Keratinocyte (primary cell): ENCODE measurements at regions not wholly inside any gene's neighbourhood (a gene's known extent, or its start where the extent isn't known, plus 50 kb on each side); places are given as distances from the start of the nearest gene placed in this dataset.

ENCODE experiments used
- DNase-seq: peaks from one replicate; pipeline ENCODE4 v3.0.0-alpha.2; 2011; ENCODE audit warnings: low read depth, missing footprints, low spot score
- FAIRE-seq: peaks from 2 replicates; lab custom pipeline; 2011; peaks lifted over from hg19 to GRCh38; lab: Jason Lieb, UNC
- H2AFZ ChIP-seq: 2 replicates; pipeline ENCODE4 v1.6.0; 2012; ENCODE audit warnings: low read length, control low read depth, inconsistent platforms; ENCODE audit not compliant: control insufficient read depth
- H3K27ac ChIP-seq: 2 replicates; pipeline ENCODE4 v1.5.1; 2011; ENCODE audit warnings: low read length; ENCODE audit not compliant: control insufficient read depth, insufficient read depth
- H3K27me3 ChIP-seq: 3 replicates; pipeline ENCODE4 v1.6.0; 2011; ENCODE audit warnings: low read length; ENCODE audit not compliant: control insufficient read depth, insufficient read depth; ENCODE audit errors: extremely low read depth
- H3K36me3 ChIP-seq, 2 experiments: 2 replicates in 1 of 2; 3 replicates in 1 of 2; pipeline ENCODE4 v1.5.1; 2011; ENCODE audit warnings: low read length in 2 of 2, mild to moderate bottlenecking in 1 of 2; ENCODE audit not compliant: control insufficient read depth in 2 of 2, insufficient read depth in 2 of 2; ENCODE audit errors: extremely low read depth in 1 of 2
- H3K4me1 ChIP-seq: 3 replicates; pipeline ENCODE4 v1.5.1; 2011; ENCODE audit warnings: low read length; ENCODE audit not compliant: control insufficient read depth, insufficient read depth; ENCODE audit errors: extremely low read depth
- H3K4me2 ChIP-seq: 3 replicates; pipeline ENCODE4 v1.6.0; 2011; ENCODE audit warnings: low read depth, low read length; ENCODE audit not compliant: control insufficient read depth, insufficient read depth; ENCODE audit errors: extremely low read depth
- H3K4me3 ChIP-seq, 3 experiments: fragments of 200-600 bp in 1 of 3; sonication (generic) in 1 of 3; 2 replicates in 2 of 3; 3 replicates in 1 of 3; pipeline ENCODE4 v1.5.1; 2011 to 2016; ENCODE audit warnings: low read length in 3 of 3, mild to moderate bottlenecking in 3 of 3, control low read depth in 2 of 3, inconsistent platforms in 1 of 3, low read depth in 1 of 3, mixed read lengths in 1 of 3, mixed run types in 1 of 3, moderate library complexity in 1 of 3; ENCODE audit not compliant: control insufficient read depth in 2 of 3, insufficient read depth in 2 of 3; ENCODE audit errors: extremely low read depth in 1 of 3
- H3K79me2 ChIP-seq: 2 replicates; pipeline ENCODE4 v1.6.0; 2012; ENCODE audit warnings: low read length; ENCODE audit not compliant: control insufficient read depth, insufficient read depth
- H3K9ac ChIP-seq: 3 replicates; pipeline ENCODE4 v1.6.0; 2011; ENCODE audit warnings: low read length; ENCODE audit not compliant: control insufficient read depth, insufficient read depth; ENCODE audit errors: extremely low read depth
- H3K9me1 ChIP-seq: 3 replicates; pipeline ENCODE4 v1.6.0; 2011; ENCODE audit warnings: low read length; ENCODE audit not compliant: control insufficient read depth, insufficient read depth; ENCODE audit errors: extremely low read depth
- H3K9me3 ChIP-seq: 2 replicates; pipeline ENCODE4 v1.5.1; 2012; ENCODE audit warnings: low read depth, low read length; ENCODE audit not compliant: control insufficient read depth
- H4K20me1 ChIP-seq: 3 replicates; pipeline ENCODE4 v1.6.0; 2011; ENCODE audit warnings: low read length; ENCODE audit not compliant: control insufficient read depth, insufficient read depth; ENCODE audit errors: extremely low read depth
- CTCF ChIP-seq, 3 experiments: IDR thresholded peaks in 1 of 3; conservative IDR thresholded peaks in 1 of 3; optimal IDR thresholded peaks in 1 of 3; 2 replicates in 2 of 3; 3 replicates in 1 of 3; pipeline versions ENCODE3 to v1.5.1; 2011; ENCODE audit warnings: low read length in 3 of 3, mild to moderate bottlenecking in 3 of 3, moderate library complexity in 2 of 3, control low read depth in 1 of 3, inconsistent platforms in 1 of 3; ENCODE audit not compliant: insufficient read depth in 2 of 3; ENCODE audit errors: extremely low read depth in 1 of 3
- EZH2 ChIP-seq: IDR thresholded peaks from one replicate; pipeline ENCODE4 v1.6.1; 2012; ENCODE audit warnings: inconsistent platforms, mild to moderate bottlenecking, low read length, moderate library complexity
- dilution Hi-C: fragments of 300-500 bp; cut with MboI; formaldehyde crosslinking; loops from one replicate; pipeline ENCODE4 v1.7.0; 2020; ENCODE audit warnings: low sequenced_read_pairs; ENCODE audit not compliant: extremely low pct_ligation_motif_present

DNA sequence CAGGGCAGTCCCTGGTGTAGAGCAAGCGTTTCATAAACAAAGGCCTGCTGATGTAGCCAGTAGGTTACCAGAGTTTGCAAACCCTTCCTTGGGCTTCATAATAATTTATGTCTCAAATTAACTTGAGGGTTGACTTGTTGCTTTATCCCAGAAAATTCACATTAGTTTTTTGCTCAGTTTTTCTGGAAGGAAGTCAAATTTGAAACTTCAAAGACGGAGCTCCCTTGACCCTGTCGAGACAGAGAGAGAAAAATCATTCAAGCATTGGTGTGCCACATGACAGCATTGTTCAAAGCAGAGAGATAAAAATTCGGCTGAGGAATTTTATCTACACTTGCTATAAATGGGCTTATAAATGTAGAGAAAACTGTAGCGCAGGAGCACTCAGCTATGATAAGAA, 627.7 kb downstream of the TNS3 start:
- Histone ChIP-seq H3K79me2 (no peaks in the 10 kb centered on the region), H3K9me3 (no peaks in the 10 kb centered on the region), H3K4me1 (no peaks in the 10 kb centered on the region), H2AFZ (no peak overlapping the region), H3K36me3 (no peaks in the 10 kb centered on the region), H3K4me2 (no peak overlapping the region), H3K27me3 (no peaks in the 10 kb centered on the region), H3K27ac (no peak overlapping the region), H3K9me1 (no peaks in the 10 kb centered on the region), H4K20me1 (no peaks in the 10 kb centered on the region), H3K9ac (no peak overlapping the region), H3K4me3 (no peak overlapping the region)
- dilution Hi-C loops = no loop called here
- FAIRE-seq (no peak), DNase-seq (no peak)
- TF ChIP-seq CTCF (optimal IDR thresholded peaks at IDR 0.05 in 1 of 3, IDR thresholded peaks at IDR 0.05 in 1 of 3, conservative IDR thresholded peaks at IDR 0.05 in 1 of 3; ENCODE audit: extremely low read depth in 1 of 3, insufficient read depth in 2 of 3, low read length in 3 of 3) (no peak), EZH2 (no peak)

DNA sequence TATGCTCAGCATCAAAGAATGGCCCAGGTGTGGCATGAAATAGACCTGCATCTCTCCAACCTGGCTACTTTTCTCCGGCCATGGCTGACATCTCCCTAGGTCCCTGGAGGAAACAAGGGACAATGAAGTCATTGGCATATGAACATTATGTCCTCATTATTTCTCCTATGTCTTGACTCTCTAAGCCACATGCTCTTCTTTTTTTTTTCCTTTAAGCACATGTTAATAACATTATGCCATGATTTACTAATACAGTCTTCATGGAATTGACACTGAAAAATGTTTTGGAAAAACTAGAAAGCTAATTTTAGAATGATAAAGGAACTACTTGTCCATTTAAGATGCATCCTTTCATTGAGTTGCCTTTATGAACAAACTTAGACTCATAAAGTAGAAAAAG, 628.9 kb downstream of the TNS3 start:
- Histone ChIP-seq H3K27me3 (no peaks in the 10 kb centered on the region), H3K9ac (no peak overlapping the region), H3K79me2 (no peaks in the 10 kb centered on the region), H3K4me2 (no peak overlapping the region), H4K20me1 (no peaks in the 10 kb centered on the region), H3K4me1 (no peaks in the 10 kb centered on the region), H3K9me1 (no peaks in the 10 kb centered on the region), H3K4me3 (no peak overlapping the region), H3K36me3 (no peaks in the 10 kb centered on the region), H2AFZ (no peak overlapping the region), H3K9me3 (no peaks in the 10 kb centered on the region), H3K27ac (no peak overlapping the region)
- TF ChIP-seq EZH2 (no peak), CTCF (optimal IDR thresholded peaks at IDR 0.05 in 1 of 3, IDR thresholded peaks at IDR 0.05 in 1 of 3, conservative IDR thresholded peaks at IDR 0.05 in 1 of 3; ENCODE audit: extremely low read depth in 1 of 3, insufficient read depth in 2 of 3, low read length in 3 of 3) (no peak)
- dilution Hi-C loops = no loop called here
- FAIRE-seq = no peak
- DNase-seq = no peak
